Astrocyte of the cerebellum (primary cell): ENCODE measurements at regions not wholly inside any gene's neighbourhood (a gene's known extent, or its start where the extent isn't known, plus 50 kb on each side); places are given as distances from the start of the nearest gene placed in this dataset.

Source experiments
- DNase-seq: peaks from one replicate; pipeline ENCODE4 v3.0.0-alpha.2; 2011; ENCODE audit warnings: low read depth
- H3K4me3 ChIP-seq: 2 replicates; pipeline ENCODE4 v1.5.1; 2011; ENCODE audit warnings: mild to moderate bottlenecking, low read depth, low read length, moderate library complexity
- CTCF ChIP-seq: IDR thresholded peaks from 2 replicates; pipeline ENCODE4 v1.5.1; 2012; ENCODE audit warnings: low read length, low read depth, moderate library complexity, mild to moderate bottlenecking; ENCODE audit errors: missing control alignments
- in situ Hi-C: cut with HindIII; loops from 2 replicates; pipeline ENCODE4 v1.10.0; 2017; ENCODE audit warnings: low sequenced_read_pairs

DNA sequence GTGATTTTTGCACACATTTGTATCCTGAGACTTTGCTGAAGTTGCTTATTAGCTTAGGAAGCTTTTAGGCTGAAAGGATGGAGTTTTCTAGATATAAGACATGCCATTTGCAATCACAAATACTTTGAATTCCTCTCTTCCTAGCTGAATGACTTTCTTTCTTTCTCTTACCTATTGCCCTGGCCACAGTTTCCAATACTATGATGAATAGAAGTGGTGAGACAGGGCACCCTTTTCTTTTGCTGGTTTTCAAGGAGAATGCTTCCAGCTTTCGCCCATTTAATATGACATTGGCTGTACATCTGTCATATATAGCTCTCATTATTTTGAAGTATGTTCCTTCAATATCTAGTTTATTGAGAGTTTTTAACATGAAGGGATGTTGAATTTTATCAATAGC lies 409.6 kb upstream of the EPHA7 start:
- H3K4me3 ChIP-seq: no peak overlapping the region
- no peak for TF ChIP-seq CTCF
- DNase-seq: no peak
- in situ Hi-C loops: no loop called here

- in situ Hi-C loops: no loop called here
- no peak for TF ChIP-seq CTCF
- no peak for DNase-seq
- H3K4me3 ChIP-seq: no peak overlapping the region
Measured at GRCh38 chr6:93828553-93828952, 409.2 kb upstream of the EPHA7 start.

- no peak for TF ChIP-seq CTCF
- DNase-seq: no peak
- in situ Hi-C loops: no loop called here
- H3K4me3 ChIP-seq: no peak overlapping the region
Measured at GRCh38 chr6:93827728-93828127, 408.4 kb upstream of the EPHA7 start.

GRCh38 chr6:93825950-93826349 lies 406.6 kb upstream of the EPHA7 start:
- H3K4me3 ChIP-seq: no peak overlapping the region
- DNase-seq: no peak
- TF ChIP-seq CTCF: no peak
- in situ Hi-C loops: no loop called here

- H3K4me3 ChIP-seq: no peak overlapping the region
- in situ Hi-C loops: no loop called here
- TF ChIP-seq CTCF: no peak
- DNase-seq: no peak
Measured at GRCh38 chr6:93823489-93823888, 404.1 kb upstream of the EPHA7 start.

DNA sequence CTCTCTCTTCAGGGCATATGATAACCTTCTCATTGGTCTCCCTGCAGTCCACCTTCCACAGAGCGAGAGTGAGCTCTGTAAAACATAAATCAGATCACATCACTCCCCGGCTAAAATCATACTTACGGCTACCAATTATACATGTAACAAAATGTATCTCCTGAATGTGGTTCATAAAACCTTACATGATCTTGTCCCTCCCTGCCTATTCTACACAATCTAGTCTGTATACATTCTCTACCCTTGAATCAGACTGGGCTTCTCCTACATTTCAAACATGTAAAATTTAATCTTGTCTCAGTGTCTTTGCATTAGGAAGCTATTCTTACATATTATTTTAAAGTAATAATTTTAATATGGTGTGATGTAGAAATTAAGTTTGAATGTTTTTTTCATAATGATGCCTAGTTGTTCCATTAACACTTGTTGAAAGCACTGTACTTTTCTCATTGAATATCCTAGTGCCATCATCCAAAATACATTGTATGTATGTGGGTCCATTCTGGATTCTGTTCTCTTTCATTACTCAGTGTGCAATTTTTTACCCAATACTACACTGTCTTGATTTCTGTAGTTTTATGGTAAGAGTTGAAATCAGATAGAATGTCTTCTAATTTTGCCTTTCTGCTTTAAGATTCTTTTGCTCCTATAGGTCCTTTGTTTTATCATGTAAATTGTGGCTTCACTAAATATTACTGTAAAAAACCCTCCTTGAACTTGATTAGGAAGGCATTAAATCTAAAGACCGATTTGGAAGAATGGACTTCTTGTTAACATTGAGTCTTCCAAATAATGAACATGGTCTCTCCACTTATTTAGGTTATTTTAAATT lies 403.3 kb upstream of the EPHA7 start:
- TF ChIP-seq CTCF: no peak
- DNase-seq: no peak
- H3K4me3 ChIP-seq: no peak overlapping the region
- in situ Hi-C loops: no loop called here
